ENCODE measurements at regions not wholly inside any gene's neighbourhood (a gene's known extent, or its start where the extent isn't known, plus 50 kb on each side); places are given as distances from the start of the nearest gene placed in this dataset.

DNA sequence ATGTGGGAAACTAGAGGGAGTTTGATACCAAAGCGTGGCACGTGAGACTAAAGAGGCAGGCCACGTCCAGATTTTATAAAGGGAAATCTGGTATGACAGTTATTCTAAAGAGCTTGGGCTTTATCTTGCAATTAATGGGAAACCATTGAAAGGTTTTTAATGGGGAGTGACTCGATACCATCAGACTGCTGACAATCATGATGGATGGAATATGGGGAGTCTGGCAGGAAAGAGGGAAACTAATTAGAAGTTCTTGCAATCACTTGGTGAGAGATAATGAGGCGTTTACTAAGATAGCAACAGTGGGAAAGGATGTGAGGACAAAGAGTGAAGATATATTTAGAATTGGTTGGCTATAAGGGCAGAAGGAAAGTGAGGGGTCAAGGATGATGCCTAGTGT lies 94.0 kb downstream of the MBL2 start:
- intact Hi-C loops (cut with DNase I) = no loop called here
- Histone ChIP-seq H3K27me3 (no peaks in the 10 kb centered on the region), H3K9me3 (replicated peaks in 1 of 3) (no peaks in the 10 kb centered on the region), H3K4me3 (no peak overlapping the region), H3K27ac (no peak overlapping the region), H3K36me3 (replicated peaks in 1 of 2) (no peaks in the 10 kb centered on the region), H3K4me1 (replicated peaks in 1 of 2) (no peaks in the 10 kb centered on the region)
- 52 to 67% (median 60%) methylated on average over 5 of the region's 5 CpGs for WGBS, 4 donors
- TF ChIP-seq, protein P1, sequence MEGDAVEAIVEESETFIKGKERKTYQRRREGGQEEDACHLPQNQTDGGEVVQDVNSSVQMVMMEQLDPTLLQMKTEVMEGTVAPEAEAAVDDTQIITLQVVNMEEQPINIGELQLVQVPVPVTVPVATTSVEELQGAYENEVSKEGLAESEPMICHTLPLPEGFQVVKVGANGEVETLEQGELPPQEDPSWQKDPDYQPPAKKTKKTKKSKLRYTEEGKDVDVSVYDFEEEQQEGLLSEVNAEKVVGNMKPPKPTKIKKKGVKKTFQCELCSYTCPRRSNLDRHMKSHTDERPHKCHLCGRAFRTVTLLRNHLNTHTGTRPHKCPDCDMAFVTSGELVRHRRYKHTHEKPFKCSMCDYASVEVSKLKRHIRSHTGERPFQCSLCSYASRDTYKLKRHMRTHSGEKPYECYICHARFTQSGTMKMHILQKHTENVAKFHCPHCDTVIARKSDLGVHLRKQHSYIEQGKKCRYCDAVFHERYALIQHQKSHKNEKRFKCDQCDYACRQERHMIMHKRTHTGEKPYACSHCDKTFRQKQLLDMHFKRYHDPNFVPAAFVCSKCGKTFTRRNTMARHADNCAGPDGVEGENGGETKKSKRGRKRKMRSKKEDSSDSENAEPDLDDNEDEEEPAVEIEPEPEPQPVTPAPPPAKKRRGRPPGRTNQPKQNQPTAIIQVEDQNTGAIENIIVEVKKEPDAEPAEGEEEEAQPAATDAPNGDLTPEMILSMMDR (IDR thresholded peaks at IDR 0.05) = no peak
- TF ChIP-seq POLR2A (IDR thresholded peaks at IDR 0.05) = no peak
- no peak for DNase-seq

DNA sequence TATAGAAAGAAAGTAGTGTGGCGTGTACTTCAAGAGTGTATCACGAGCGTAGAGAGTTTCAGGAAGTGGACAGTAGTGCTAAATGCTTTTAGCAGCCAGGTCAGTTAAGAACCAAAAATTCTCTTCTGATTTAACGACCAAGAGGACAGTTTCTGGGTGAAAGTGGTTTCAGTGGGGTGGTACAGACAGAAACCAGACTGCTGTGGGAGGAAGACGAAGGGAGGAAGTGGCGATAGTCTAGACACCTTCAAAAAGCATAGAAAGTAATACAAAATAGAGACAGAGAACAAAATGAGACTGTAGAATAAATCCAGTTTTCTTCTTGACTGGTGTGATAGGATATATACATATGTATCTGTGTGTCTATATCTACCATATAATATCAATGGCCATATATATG lies 93.5 kb downstream of the MBL2 start:
- no peak overlapping the region for H3K27ac ChIP-seq
- no peak overlapping the region for H3K4me3 ChIP-seq
- intact Hi-C loops (cut with DNase I) = no loop called here
- no peak for DNase-seq
- no peaks in the 10 kb centered on the region for H3K36me3 ChIP-seq (replicated peaks in 1 of 2)
- TF ChIP-seq, protein P1 (IDR thresholded peaks at IDR 0.05) = no peak
- no peak for TF ChIP-seq POLR2A (IDR thresholded peaks at IDR 0.05)
- H3K9me3 ChIP-seq (replicated peaks in 1 of 3) = no peaks in the 10 kb centered on the region
- H3K4me1 ChIP-seq (replicated peaks in 1 of 2) = no peaks in the 10 kb centered on the region
- 63 to 72% (median 70%) methylated on average over 6 of the region's 6 CpGs for WGBS, 4 donors
- no peaks in the 10 kb centered on the region for H3K27me3 ChIP-seq

DNA sequence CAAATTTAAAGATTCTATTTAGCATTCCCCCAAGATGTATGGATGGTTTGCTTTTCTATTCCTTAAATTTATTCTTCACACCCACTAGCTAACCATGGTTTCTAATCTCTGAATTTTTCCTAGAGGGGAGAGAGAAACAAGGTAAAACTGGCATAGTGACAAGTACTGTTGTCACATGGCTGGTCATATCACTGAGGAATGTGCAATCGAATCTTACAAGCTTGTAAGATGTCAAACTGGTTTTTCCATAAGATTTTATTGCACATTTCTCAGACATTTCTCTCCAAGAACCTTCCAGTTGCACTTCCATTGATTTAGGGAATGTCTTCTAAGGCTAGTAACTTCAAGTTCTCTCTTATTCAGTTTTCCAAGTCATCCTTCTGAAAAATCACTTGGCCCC lies 89.8 kb downstream of the MBL2 start:
- no peak overlapping the region for H3K4me3 ChIP-seq
- no peak for TF ChIP-seq POLR2A (IDR thresholded peaks at IDR 0.05)
- TF ChIP-seq, protein P1 (IDR thresholded peaks at IDR 0.05) = no peak
- no peaks in the 10 kb centered on the region for H3K4me1 ChIP-seq (replicated peaks in 1 of 2)
- no peaks in the 10 kb centered on the region for H3K27me3 ChIP-seq
- H3K27ac ChIP-seq = no peak overlapping the region
- no peaks in the 10 kb centered on the region for H3K9me3 ChIP-seq (replicated peaks in 1 of 3)
- no peaks in the 10 kb centered on the region for H3K36me3 ChIP-seq (replicated peaks in 1 of 2)
- WGBS, 4 donors = 47 to 76% (median 55%) methylated on average over 1 of the region's 1 CpG
- no peak for DNase-seq
- intact Hi-C loops (cut with DNase I) = no loop called here

- Histone ChIP-seq H3K4me3 (no peak overlapping the region), H3K27ac (no peak overlapping the region), H3K27me3 (no peaks in the 10 kb centered on the region), H3K4me1 (replicated peaks in 1 of 2) (no peaks in the 10 kb centered on the region), H3K9me3 (replicated peaks in 1 of 3) (no peaks in the 10 kb centered on the region), H3K36me3 (replicated peaks in 1 of 2) (no peaks in the 10 kb centered on the region)
- 87 to 94% (median 89%) methylated on average over 2 of the region's 2 CpGs for WGBS, 4 donors
- no peak for DNase-seq
- intact Hi-C loops (cut with DNase I) = no loop called here
- TF ChIP-seq POLR2A (IDR thresholded peaks at IDR 0.05) = no peak
- TF ChIP-seq, protein P1 (IDR thresholded peaks at IDR 0.05) = no peak
These were observed 88.8 kb downstream of the MBL2 start for GRCh38 chr10:52683776-52684175.

All from adrenal gland (tissue), 9 donors.